Activated CD4-positive, alpha-beta T cell treated with anti-CD3 and anti-CD28 coated beads for 48 hours (primary cell): ENCODE measurements at regions not wholly inside any gene's neighbourhood (a gene's known extent, or its start where the extent isn't known, plus 50 kb on each side); places are given as distances from the start of the nearest gene placed in this dataset.
"Not testable (repeated sequence)": the region's sequence is repeated elsewhere in the genome, so short reads cannot be mapped to it uniquely, and the experiment has no call there.

Source experiments
- DNase-seq: peaks from one replicate; pipeline ENCODE4 v3.0.0-alpha.2; 2020

DNA sequence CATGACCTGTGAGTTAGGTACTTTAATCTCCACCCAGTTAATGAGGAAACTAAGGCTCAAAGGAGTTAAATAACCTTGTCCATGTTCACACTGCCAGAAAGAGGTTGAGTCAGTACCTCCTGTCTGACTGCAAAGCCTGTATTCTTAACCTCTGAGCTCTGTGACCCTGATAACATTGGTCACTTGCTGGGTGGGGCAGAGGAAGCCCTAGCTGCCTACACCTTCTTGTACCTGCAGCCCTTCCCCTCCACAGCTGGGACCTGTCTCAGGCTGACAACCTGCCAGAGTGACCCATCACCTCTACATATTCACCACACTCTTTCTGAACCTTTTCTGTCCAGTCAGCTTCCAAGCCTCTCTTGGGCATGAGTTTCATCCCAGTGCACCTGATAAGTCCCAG is 106.1 kb upstream of the HES1 start:
- no peak for DNase-seq

DNA sequence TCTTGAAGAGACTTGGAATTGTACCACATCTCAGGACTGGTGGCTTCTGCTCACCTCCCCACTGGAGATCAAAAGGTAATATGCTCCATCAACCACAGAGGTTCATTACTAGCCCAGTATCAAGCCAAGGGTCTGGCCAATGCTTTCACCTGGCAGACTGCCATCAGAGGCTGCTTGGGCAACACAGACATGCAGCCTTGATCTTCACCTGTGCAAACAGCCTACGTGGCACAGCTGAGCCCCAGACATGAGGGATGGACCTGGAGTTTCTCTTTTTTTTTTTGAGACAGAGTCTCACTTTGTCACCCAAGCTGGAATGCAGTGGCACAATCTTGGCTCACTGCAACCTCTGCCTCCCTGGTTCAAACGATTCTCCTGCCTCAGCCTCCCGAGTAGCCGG is 105.6 kb upstream of the HES1 start:
- DNase-seq: no peak

DNA sequence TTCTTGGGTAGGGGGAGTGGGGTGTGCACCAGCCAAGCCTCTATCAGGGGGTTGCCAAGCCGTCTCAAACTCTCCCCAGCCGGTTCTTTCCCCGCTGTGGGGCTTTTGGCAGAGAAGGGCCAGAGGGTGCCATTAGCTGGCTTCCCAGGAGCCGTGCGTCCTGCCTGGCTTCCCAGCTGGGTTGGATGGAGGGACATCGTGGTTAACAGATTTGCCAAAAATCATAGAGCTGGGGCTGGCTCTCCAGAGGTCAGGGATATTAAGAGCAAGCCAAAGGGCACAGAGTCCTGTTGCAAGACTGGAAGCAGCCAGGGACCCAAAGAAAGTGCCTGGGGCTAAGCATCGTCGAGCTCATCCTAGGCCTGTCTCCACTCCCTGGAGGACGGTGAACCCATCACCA is 104.6 kb upstream of the HES1 start:
- DNase-seq: no peak

DNA sequence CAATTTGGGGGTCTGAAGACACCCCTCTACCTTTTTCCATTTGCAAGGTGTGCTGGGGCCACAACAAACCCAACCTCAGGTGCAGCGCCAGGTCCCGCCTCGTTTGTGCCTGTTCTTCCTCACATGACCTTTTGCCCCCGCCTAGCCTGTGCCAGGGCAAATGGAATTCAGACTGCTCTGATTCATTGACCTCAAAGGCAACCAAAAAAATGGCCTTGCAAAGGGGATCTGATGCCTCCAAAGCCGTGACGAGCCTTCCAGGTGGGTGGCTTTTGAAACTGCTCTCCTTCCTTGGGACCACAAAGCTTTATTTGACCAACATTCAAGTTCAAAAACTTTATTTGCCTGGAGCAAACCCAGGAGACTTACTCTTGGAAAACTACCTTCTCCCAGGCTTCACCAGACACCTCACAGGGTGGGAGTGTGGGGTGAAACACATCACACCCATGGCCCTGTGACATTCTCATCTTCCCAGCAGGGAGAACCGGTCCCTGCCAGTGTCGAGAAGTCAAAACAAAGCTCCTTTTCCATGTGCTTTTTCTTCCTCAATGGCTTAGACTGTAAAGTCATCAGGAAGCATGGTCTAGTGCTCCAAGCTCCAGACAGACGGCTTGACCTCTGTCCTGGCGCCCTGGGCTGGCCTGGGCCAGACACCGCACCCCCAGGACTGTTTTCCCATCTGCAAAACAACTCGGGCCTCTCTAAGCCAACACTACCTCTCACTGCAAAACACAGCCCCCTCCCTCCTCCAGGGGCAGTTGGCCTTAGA is 103.9 kb upstream of the HES1 start:
- DNase-seq: no peak

DNA sequence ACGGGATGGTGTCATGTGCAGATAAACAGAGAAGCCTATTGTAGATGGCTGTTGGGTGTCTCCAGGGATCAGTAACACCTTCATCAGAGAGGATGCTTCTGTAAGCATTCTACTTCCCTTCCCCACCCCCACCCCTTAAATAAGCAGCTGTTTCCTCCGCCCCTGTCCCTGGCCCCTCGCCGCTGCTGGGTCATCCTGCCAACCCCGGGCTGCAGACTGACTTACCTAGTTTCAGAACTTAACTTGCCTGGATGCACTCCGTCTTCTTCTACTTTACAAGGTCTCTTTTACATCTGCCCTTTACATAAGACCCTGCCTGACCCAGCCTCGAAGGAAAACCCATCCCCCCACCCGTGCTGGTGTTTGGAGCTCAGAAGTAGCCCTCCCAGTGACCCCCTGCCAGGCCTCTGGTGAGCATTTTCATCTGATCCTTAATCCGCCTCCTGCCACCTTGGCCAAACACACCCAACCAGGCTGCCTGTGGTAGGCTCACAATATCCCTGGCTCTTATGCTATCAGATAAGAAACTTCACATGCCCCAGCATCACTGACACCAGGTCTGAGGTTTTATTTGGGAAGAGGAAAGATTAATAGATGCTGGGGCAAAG is 103.0 kb upstream of the HES1 start:
- DNase-seq: no peak

DNA sequence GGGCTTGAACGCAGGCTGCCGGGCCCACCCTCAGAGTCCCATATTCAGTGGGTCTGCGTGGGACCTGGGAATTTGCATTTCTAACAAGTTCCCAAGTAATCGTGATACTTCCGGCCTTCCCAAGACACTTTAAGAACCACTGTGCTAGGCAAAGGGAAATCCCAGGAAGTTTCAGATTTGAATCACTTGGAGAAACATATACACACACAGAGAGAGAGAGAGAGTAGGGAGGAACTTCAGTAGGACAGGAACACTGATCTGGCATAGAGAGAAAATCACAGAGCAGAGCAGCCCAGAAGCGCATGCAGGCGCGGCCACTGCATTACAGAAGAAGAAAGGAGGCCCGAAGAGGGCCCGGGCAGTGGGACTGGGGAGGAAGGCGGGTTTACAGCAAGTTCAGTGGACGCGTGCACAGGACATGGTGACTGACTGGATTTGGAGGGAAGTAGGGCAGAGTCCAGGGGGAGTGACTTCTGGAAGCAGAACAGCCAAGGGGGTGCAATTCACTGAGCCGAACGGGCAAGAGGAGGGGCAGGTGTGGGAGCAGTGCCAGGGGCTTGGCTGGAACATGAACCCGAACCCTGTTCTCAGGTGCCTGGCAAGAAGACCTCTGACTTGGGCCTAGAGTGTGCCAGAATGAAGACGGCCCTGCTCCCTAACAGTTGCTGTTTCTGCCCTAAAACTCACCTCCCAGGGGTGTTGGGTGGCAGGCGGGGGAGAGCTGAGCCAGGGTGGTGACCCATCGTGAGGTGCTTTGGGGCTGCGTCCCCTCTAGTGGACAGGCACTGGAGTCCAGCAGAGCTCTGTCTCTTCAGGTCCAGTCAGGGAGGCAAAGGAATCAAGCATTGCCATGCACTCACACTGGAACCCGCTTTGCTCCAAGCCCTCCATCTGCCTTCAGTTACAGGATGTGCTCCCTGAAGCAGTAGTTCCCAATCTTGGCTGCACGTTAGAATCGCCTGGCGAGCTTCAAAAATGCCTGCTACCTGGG is 101.3 kb upstream of the HES1 start:
- DNase-seq: no peak

DNA sequence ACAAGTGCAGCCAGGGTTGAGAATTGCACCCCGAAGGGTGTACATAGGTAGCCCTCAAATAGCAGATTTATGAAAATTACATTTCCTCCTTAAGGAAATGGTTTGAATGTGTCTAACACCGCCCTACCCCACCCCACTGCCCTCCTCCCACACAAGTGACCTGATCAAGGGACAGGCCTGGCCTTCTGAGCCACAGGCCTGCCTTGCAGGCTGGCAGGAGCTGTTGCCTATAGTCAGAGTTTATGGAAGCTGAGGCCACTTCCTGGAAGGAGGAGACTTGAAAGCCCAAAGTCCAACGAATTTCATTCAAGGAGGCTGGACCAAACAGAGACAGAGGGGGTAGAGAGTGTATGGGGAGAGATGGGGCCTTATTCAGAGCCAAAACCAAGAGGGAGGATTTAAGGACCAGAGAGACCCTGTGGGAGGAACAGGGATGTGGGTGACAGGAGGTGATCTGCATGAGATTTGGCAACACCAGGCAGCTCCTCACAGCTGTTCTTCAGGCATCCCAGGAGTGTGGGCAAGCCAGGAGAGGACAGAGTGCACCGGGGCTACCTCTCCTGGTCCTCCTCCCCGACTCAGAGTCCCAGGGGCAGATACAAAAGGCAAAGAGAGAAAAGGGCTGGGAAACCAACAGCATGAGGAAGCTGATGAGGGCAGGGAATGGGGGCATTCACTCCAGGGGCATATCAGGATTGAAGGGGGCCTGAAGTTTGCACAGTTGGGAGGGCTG is 100.4 kb upstream of the HES1 start:
- DNase-seq: no peak

DNA sequence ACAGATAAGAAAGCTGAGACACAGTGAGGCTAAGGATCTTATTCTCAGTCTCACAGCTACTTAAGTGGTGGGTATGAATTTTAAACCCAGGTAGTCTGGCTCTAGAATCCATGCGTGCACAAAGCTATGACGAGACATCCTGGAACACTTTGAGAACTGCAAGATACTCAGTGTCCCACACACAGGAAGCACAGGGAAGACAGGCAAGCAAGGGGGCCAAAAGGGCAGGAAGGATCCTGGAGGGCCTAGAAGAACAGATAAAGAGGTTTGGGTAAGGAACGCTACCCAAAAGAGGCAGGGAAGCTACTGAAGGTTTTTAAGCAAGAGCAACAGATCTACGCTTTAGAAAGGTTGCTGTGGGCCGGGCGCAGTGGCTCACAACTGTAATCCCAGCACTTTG is 99.1 kb upstream of the HES1 start:
- DNase-seq: no peak

DNA sequence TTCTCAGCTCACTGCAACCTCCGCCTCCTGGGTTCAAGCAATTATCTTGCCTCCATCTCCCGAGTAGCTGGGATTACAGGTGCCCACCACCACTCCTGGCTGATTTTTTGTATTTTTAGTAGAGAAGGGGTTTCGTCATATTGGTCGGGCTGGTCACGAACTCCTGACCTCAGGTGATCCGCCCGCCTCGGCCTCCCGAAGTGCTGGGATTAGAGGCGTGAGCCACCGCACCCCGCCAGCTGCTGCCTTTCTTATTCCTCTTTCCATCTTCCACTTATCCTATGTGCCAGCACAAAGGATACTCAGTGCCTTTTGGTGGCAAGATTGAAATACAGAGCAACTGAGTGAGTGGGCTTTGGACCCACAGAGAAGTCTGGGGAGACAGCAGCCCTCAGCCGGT is 97.6 kb upstream of the HES1 start:
- not testable (repeated sequence) for DNase-seq

DNA sequence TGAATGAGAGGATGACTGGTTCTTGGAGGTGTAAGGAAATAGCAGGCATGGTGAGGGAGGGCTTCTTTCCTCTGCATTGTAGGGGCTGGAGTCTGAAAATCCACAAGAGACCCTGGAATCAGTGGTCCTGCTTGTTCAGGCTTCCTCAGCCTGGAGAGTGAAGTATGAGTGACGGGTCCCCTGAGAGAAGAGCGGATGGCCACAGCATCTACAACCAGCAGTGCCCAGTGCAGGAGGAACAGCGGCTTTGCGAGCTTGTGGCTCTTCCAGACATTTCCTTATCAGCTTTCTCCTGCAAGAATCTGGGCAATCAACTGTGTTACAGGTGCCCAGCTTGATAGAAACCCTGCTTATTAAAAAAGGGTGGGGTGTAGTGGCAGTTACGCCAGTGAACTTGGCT is 97.0 kb upstream of the HES1 start:
- no peak for DNase-seq

DNA sequence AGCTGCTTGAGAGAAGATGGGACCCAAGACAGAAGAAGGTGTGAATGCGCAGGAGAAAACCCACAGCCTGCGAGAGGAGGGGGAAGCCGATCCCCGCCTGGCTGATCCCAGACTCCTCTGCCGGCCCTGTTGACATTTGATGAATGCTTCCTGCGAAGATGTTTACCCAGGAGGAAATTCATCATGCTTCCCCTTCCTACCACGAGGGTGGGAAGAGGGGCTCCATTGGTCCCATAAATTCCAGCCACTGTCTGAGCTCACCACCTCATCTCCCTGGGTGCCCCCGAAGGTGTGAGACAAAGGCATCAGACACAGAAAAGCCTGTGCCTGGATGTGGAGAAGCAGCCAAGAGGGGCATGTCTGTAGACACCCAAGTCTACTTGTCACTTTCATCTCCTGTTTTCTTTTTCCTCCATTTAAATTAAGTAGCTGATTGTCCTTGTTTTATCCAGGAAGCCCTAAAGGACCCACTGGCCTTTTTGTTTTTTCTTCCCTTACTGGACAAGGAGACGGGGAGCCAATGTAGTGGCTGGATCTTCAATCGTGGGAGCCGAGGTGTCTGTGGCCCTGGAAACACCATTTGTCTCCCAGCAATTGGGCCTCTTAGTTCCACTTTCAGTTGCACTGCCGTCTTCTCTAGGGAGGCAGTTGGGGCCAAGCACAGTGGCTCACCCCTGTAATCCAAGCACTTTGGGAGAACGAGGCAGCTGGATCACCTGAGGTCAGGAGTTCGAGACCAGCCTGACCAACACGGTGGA is 95.3 kb upstream of the HES1 start:
- DNase-seq: no peak

DNA sequence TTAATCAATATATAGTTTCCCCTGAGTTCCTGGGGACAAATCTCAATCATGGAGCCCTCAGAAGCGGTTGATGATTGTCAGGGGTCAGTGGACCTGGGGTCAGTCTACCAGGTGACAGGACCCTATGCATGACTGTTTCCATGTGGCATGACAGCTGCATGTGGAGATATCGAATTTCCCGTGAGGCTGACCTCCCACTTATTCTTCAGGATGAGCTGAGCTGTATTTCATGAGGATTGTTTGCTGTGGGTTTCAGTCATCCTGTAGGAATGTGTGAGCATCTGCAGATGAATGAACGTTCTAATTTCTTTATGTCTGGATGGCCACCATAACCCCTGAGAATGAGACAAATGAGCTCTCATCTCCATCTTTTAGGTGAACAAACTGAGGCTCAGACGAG is 93.0 kb upstream of the HES1 start:
- DNase-seq: no peak

DNA sequence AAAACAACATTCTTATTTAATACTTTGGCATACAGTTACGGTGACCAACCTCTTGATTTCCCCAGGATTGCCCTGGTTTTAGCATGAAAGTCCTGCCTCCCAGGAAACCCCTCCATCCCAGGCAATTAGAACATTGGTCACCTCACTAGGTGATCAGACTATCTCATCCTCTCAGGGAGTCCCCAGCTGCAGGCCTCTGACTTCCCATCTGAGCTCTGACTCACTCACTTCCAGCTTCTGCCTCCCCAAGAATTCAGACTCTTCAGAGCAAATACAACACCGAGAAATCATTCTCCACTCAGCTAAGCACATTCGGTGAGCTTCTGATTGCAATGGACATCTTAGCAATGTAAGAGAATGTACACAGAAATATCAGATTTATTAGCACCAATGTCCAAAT is 92.4 kb upstream of the HES1 start:
- DNase-seq: no peak

DNA sequence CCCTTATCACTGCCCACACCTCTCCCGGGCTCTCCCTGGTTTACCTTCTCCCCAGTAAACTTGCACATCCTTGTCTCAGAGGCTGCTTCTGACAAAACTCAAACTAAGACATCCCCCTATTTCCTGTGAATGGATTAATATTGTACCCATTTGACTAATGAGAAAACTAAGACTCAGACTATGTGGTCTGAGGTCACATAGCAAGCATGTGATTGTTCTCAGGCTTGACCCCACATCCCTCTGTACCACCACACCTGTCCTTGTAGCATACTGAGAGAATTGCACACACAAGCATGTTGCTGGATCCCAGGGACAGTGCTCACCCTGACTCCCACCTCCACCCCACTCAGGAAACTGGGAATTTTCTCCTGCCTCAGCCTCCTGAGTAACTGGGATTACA is 90.7 kb upstream of the HES1 start:
- DNase-seq: no peak

DNA sequence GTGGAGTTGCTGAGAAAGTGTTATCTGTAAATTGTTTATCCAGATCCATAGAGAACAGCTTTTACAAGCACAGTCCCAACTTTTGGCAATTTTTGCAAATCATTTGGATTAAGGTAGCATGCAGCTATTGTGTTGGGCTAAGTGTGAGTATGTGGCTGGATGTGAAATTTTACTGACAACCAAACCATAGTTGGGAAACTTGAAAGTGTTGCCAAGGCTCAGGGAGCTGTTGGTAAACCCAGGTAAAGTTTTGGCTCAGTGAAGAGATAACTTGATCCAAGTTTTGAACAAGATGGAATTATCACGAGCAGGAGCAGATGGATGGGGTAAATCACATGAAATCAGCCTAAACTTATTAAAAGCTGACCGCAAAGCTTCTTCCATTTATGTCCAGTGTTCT is 90.0 kb upstream of the HES1 start:
- DNase-seq: no peak

DNA sequence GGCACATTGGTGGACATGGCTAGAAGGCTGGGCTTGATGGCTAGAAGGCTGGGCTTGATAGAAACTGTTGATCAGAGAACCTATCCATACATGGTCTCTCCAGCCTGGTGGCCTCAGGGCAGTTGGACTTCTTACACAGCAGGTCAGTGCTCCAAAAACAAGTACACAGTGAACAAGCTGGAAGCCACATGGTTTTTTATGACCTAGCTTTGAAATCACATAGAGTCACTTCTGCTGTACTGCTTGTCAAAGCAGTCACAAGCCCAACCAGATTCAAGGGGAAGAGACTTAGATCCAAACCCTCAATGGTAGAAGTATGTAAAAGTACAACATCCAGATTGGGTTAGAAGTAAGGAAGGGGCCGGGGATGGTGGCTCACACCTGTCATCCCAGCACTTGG is 89.4 kb upstream of the HES1 start:
- no peak for DNase-seq

DNA sequence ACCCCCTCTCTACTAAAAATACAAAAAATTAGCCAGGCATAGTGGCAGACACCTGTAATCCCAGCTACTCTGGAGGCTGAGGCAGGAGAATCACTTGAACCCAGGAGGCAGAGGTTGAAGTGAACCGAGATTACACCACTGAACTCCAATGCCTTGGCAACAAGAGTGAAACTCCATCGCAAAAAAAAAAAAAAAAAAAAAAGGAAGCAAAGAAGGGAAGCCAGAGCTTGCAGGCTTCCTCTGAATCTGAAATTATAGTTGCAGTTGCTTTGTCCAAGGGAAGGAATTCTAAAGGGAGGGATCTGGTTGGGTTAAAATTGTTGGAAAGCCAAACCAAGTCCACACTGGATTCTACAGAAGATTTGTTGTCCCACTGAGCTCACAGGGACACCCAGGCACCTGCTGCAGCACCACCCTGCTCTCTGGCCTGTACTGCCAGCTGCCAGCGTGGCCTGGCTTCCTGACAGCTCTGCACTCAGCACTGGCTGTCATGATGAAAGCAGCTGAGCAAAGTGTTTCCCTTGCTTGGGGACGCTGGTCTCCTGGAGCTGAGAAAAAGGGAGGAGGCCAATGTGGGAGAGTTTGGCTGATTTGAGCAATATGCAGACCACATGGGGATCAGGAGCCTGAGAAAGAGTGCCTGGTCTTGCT is 88.8 kb upstream of the HES1 start:
- no peak for DNase-seq

DNA sequence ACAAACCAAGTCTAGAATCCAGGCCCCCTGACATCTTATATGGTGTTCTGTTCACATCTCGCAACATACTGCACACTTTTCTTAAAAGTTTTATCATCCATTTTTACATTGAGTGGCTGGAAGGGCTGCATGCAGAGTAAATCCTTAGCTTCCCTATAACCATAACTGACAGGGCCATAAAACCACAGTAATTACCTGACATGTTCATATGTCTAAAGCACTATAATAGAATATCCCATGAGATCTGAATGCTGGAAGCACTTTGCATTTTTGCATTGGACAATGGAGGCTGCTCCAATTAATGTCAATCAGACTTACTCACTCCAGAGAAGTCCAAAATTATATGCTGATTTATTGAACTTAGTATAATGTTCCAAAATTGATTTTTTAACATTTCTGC is 86.6 kb upstream of the HES1 start:
- no peak for DNase-seq

DNA sequence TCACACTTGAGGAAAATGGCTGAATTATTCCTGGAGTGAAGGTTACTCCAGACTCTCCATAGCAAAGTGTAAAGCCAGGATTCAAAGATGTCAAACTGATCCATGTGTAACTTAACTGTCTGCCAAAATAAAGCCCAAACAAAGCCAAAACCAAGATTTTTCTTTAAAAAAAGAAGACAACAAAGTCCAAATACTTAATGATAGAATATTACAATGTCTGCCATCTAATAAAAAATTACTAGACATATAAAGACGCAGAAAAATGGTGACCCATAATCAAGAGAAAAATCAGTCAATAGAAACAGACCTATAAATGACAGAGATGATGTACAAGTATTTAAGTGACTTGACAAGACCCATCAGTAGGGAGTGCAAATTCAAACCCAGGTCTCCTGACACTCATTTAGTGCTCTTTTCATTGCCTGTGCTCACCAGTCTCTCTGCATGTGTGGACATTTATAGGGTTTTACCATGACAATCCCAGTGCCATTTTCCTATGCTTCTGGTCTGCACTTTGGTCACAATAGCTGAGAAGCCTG is 85.1 kb upstream of the HES1 start:
- DNase-seq: no peak

DNA sequence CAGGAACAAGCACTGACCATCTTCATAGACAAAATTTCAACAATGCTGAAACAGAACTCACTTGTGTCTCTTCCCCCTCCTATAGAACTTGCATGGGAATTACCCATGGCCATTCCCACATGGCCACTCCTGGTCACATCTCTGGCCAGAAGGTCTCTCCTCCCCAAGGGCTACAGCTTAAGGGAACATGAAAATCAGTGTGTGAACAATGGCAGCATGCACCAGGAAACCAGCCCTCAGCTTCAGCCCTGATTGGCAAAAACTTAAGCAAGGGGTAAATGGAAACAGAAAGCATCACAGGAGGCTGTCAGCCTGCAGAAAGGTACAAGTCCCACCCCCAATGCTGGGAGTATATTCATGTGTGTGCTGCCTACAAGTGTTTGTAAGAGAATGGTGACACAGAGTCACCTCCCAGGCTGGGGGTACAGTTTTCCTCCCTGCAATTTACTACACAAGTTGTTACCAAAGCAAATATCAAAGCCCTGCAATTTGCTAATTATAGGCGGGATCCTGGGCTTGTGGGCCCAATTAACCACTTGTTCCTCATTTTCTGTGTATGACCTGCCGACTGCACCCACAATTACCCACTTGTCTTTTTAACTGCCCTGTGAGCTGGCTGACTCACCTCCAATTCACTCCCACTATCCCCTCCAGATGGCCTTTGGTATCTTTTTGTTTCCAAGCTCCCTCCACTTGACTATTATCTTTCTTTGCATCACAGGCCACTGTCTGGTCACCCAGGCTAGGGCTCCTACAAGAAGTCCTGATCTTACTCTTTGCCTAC is 84.4 kb upstream of the HES1 start:
- no peak for DNase-seq

DNA sequence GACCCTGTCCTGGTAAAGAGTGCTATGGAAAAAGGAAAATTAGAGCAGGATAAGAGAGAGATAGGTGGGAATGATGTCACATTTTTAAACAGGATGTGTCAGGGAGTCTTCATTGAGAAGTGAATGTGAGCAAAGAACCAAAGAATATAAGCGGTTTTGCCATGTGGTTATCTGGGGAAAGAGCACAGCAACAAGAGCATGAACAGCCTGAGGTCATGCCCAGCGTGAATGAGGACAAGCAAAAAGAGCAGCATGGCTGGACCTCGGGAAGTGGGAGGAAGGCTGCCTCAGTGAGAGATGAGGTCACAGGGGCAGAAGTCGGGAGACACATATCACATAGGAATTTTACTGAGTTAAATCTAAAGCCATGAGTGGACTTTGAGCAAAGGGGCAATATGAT is 82.8 kb upstream of the HES1 start:
- no peak for DNase-seq
